AG09319 (cell line): ENCODE measurements at regions not wholly inside any gene's neighbourhood (a gene's known extent, or its start where the extent isn't known, plus 50 kb on each side); places are given as distances from the start of the nearest gene placed in this dataset.

Source experiments
- DNase-seq: peaks from one replicate; pipeline ENCODE4 v3.0.0-alpha.2; 2010; ENCODE audit warnings: low read depth; ENCODE audit errors: extremely low read depth
- CTCF ChIP-seq: IDR thresholded peaks from 2 replicates; pipeline ENCODE4 v1.5.1; 2011; ENCODE audit warnings: low read depth, mild to moderate bottlenecking, inconsistent platforms, low read length, moderate library complexity

GRCh38 chr20:52410731-52411234 lies 219.2 kb upstream of the ZFP64 start:
- no peak for TF ChIP-seq CTCF
- no peak for DNase-seq

GRCh38 chr20:52410182-52410647 lies 218.6 kb upstream of the ZFP64 start:
- peak; percentile 22 for DNase-seq
- no peak for TF ChIP-seq CTCF

GRCh38 chr20:52405986-52406385 lies 214.4 kb upstream of the ZFP64 start:
- DNase-seq, result no peak
- TF ChIP-seq CTCF, result no peak

GRCh38 chr20:52405417-52405816 lies 213.8 kb upstream of the ZFP64 start:
- DNase-seq, result no peak
- TF ChIP-seq CTCF, result no peak

- TF ChIP-seq CTCF, result no peak
- no peak for DNase-seq
Measured at GRCh38 chr20:52404671-52405070, 213.1 kb upstream of the ZFP64 start.

- DNase-seq, result no peak
- TF ChIP-seq CTCF, result no peak
Measured at GRCh38 chr20:52402950-52403349, 211.4 kb upstream of the ZFP64 start.

GRCh38 chr20:52402514-52402913 lies 210.9 kb upstream of the ZFP64 start:
- peak; percentile 27 for DNase-seq
- no peak for TF ChIP-seq CTCF
